ENCODE measurements at regions not wholly inside any gene's neighbourhood (a gene's known extent, or its start where the extent isn't known, plus 50 kb on each side); places are given as distances from the start of the nearest gene placed in this dataset.

DNA sequence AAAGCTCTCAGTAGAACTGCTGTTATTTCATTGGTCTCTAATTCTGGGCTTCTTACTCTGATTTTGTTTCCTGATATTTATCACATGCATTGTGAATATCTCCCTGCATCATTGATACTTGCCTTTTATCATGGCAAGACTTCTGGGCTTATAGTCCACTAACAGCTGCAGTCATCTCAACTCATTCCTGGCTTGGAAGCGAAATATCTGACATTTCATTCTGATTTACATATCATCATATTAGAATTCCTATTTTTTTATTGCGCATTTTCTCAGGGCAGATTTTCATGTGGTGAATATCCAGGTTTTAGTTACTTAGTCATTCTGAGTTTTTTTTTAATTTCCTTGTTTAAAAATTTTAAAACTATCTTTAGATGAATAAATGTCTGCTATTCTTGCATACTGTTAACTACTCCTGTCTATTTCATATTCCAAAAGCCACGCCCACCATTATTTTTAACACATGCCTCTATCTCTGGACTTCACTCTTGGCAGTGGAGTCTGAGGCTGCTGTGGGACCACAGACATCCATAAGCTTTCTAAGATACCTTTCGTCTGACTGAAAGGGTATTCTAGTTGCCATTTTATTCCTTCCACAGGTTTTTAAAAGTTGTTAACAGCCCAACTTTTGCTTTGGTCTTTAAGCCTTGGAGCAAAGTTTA lies 164.5 kb downstream of the IRS1 start:
- Histone ChIP-seq H2AFZ (ENCODE audit: low read length) (no peak overlapping the region), H3K9me2 (ENCODE audit: low read depth, low read length) (no peaks in the 10 kb centered on the region), H3K9me3 (ENCODE audit: low read length) (no peaks in the 10 kb centered on the region), H3K4me3 (ENCODE audit: low read depth, low read length, poor library complexity, severe bottlenecking) (no peak overlapping the region), H3K79me2 (ENCODE audit: insufficient read depth, low read length) (no peaks in the 10 kb centered on the region), H3K9ac (ENCODE audit: low read length) (no peak overlapping the region), H4K20me1 (ENCODE audit: insufficient read depth, low read length) (no peaks in the 10 kb centered on the region), H3K4me1 (ENCODE audit: insufficient read depth, low read length, severe bottlenecking) (no peaks in the 10 kb centered on the region), H3K36me3 (ENCODE audit: insufficient read depth, low read length) (no peaks in the 10 kb centered on the region), H3K27me3 (ENCODE audit: insufficient read depth, low read length) (no peaks in the 10 kb centered on the region), H3F3A (ENCODE audit: insufficient read depth, low read length) (no peaks in the 10 kb centered on the region), H3K4me2 (ENCODE audit: low read length) (no peak overlapping the region), H3K27ac (ENCODE audit: low read depth, low read length, poor library complexity, severe bottlenecking) (no peak overlapping the region)
- no peak for TF ChIP-seq EZH2 (IDR thresholded peaks at IDR 0.05; ENCODE audit: borderline replicate concordance, low read length)
- TF ChIP-seq, protein P1, sequence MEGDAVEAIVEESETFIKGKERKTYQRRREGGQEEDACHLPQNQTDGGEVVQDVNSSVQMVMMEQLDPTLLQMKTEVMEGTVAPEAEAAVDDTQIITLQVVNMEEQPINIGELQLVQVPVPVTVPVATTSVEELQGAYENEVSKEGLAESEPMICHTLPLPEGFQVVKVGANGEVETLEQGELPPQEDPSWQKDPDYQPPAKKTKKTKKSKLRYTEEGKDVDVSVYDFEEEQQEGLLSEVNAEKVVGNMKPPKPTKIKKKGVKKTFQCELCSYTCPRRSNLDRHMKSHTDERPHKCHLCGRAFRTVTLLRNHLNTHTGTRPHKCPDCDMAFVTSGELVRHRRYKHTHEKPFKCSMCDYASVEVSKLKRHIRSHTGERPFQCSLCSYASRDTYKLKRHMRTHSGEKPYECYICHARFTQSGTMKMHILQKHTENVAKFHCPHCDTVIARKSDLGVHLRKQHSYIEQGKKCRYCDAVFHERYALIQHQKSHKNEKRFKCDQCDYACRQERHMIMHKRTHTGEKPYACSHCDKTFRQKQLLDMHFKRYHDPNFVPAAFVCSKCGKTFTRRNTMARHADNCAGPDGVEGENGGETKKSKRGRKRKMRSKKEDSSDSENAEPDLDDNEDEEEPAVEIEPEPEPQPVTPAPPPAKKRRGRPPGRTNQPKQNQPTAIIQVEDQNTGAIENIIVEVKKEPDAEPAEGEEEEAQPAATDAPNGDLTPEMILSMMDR (IDR thresholded peaks at IDR 0.05; ENCODE audit: low read length), result no peak

DNA sequence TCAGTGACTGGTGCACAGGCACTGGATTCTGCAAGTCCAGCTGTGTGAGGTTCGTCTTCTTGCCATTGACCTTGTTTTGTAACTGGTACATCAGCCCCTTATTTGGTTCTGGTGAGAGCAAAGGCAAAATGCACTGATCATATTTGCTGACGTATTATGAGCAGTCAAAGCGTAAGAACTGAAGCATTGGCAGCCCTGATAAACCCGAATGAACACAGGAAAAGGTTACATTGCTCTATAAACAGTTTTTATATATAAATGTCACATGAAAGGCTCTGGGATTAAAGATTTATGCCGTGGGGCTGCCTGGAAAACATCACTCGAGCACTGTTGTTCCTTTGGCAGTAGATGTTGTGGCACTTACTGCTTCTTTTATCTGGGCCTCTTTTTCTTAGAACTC lies 167.9 kb downstream of the IRS1 start:
- no peak overlapping the region for H3K4me3 ChIP-seq (ENCODE audit: low read depth, low read length, poor library complexity, severe bottlenecking)
- H2AFZ ChIP-seq (ENCODE audit: low read length), result no peak overlapping the region
- H3K4me2 ChIP-seq (ENCODE audit: low read length), result no peak overlapping the region
- no peaks in the 10 kb centered on the region for H4K20me1 ChIP-seq (ENCODE audit: insufficient read depth, low read length)
- no peaks in the 10 kb centered on the region for H3K9me2 ChIP-seq (ENCODE audit: low read depth, low read length)
- no peak overlapping the region for H3K27ac ChIP-seq (ENCODE audit: low read depth, low read length, poor library complexity, severe bottlenecking)
- no peaks in the 10 kb centered on the region for H3K79me2 ChIP-seq (ENCODE audit: insufficient read depth, low read length)
- no peaks in the 10 kb centered on the region for H3K36me3 ChIP-seq (ENCODE audit: insufficient read depth, low read length)
- no peaks in the 10 kb centered on the region for H3K9me3 ChIP-seq (ENCODE audit: low read length)
- H3K4me1 ChIP-seq (ENCODE audit: insufficient read depth, low read length, severe bottlenecking), result no peaks in the 10 kb centered on the region
- no peaks in the 10 kb centered on the region for H3K27me3 ChIP-seq (ENCODE audit: insufficient read depth, low read length)
- H3F3A ChIP-seq (ENCODE audit: insufficient read depth, low read length), result no peaks in the 10 kb centered on the region
- TF ChIP-seq, protein P1 (IDR thresholded peaks at IDR 0.05; ENCODE audit: low read length), result no peak
- no peak for TF ChIP-seq EZH2 (IDR thresholded peaks at IDR 0.05; ENCODE audit: borderline replicate concordance, low read length)
- no peak overlapping the region for H3K9ac ChIP-seq (ENCODE audit: low read length)

DNA sequence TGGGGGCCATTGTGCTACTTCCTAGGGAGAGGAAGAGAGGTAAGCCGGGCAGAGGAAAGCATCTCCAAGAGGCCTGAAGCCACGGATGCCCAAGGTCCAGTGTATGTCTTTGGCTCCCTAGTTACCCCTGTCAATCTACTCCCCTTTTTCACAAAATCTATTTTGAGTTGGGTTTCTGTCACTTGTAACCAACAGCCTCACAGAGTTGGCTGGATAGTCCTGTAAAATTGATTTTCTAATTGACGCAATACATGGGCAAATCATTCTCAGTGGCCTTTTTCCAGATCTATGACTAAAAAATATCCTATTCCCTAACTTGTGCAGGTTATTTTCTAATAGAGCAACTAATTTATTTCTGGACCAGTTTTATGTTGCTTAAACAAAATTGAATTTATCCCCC lies 168.4 kb downstream of the IRS1 start:
- H3K4me1 ChIP-seq (ENCODE audit: insufficient read depth, low read length, severe bottlenecking), result no peaks in the 10 kb centered on the region

More for the DNA sequence above, 168.4 kb downstream of the IRS1 start:
- no peak overlapping the region for H3K4me3 ChIP-seq (ENCODE audit: low read depth, low read length, poor library complexity, severe bottlenecking)
- H2AFZ ChIP-seq (ENCODE audit: low read length), result no peak overlapping the region
- no peaks in the 10 kb centered on the region for H3F3A ChIP-seq (ENCODE audit: insufficient read depth, low read length)
- H3K27me3 ChIP-seq (ENCODE audit: insufficient read depth, low read length), result no peaks in the 10 kb centered on the region
- H3K9me2 ChIP-seq (ENCODE audit: low read depth, low read length), result no peaks in the 10 kb centered on the region
- H3K9ac ChIP-seq (ENCODE audit: low read length), result no peak overlapping the region
- H3K4me2 ChIP-seq (ENCODE audit: low read length), result no peak overlapping the region
- H3K27ac ChIP-seq (ENCODE audit: low read depth, low read length, poor library complexity, severe bottlenecking), result no peak overlapping the region
- no peaks in the 10 kb centered on the region for H3K9me3 ChIP-seq (ENCODE audit: low read length)
- no peaks in the 10 kb centered on the region for H3K36me3 ChIP-seq (ENCODE audit: insufficient read depth, low read length)
- no peaks in the 10 kb centered on the region for H4K20me1 ChIP-seq (ENCODE audit: insufficient read depth, low read length)
- TF ChIP-seq, protein P1 (IDR thresholded peaks at IDR 0.05; ENCODE audit: low read length), result no peak
- TF ChIP-seq EZH2 (IDR thresholded peaks at IDR 0.05; ENCODE audit: borderline replicate concordance, low read length), result no peak
- no peaks in the 10 kb centered on the region for H3K79me2 ChIP-seq (ENCODE audit: insufficient read depth, low read length)

All from OCI-LY1 (cell line).